ENCODE measurements at regions not wholly inside any gene's neighbourhood (a gene's known extent, or its start where the extent isn't known, plus 50 kb on each side); places are given as distances from the start of the nearest gene placed in this dataset.

GRCh38 chr17:51430591-51430990 lies 170.2 kb downstream of the UTP18 start:
- no peak for DNase-seq
- no peaks in the 10 kb centered on the region for H3K9me3 ChIP-seq
- H3K27ac ChIP-seq, result no peak overlapping the region
- no peak overlapping the region for H3K4me3 ChIP-seq
- H3K4me1 ChIP-seq, result no peaks in the 10 kb centered on the region
- H3K36me3 ChIP-seq, result no peaks in the 10 kb centered on the region
- TF ChIP-seq, protein P1, sequence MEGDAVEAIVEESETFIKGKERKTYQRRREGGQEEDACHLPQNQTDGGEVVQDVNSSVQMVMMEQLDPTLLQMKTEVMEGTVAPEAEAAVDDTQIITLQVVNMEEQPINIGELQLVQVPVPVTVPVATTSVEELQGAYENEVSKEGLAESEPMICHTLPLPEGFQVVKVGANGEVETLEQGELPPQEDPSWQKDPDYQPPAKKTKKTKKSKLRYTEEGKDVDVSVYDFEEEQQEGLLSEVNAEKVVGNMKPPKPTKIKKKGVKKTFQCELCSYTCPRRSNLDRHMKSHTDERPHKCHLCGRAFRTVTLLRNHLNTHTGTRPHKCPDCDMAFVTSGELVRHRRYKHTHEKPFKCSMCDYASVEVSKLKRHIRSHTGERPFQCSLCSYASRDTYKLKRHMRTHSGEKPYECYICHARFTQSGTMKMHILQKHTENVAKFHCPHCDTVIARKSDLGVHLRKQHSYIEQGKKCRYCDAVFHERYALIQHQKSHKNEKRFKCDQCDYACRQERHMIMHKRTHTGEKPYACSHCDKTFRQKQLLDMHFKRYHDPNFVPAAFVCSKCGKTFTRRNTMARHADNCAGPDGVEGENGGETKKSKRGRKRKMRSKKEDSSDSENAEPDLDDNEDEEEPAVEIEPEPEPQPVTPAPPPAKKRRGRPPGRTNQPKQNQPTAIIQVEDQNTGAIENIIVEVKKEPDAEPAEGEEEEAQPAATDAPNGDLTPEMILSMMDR (IDR thresholded peaks at IDR 0.05), result no peak
- H3K27me3 ChIP-seq, result no peaks in the 10 kb centered on the region
- intact Hi-C loops (cut with DNase I; ENCODE audit: low total_unique reads), result no loop called here

- no peaks in the 10 kb centered on the region for H3K27me3 ChIP-seq
- intact Hi-C loops (cut with DNase I; ENCODE audit: low total_unique reads), result no loop called here
- TF ChIP-seq POLR2A (IDR thresholded peaks at IDR 0.05), result no peak
- TF ChIP-seq, protein P1 (IDR thresholded peaks at IDR 0.05), result no peak
- no peak overlapping the region for H3K4me3 ChIP-seq
- no peaks in the 10 kb centered on the region for H3K4me1 ChIP-seq
- no peak for DNase-seq
- no peaks in the 10 kb centered on the region for H3K9me3 ChIP-seq
- no peaks in the 10 kb centered on the region for H3K36me3 ChIP-seq
- H3K27ac ChIP-seq, result no peak overlapping the region
Observed at GRCh38 chr17:51434434-51435170, 174.3 kb downstream of the UTP18 start.

DNA sequence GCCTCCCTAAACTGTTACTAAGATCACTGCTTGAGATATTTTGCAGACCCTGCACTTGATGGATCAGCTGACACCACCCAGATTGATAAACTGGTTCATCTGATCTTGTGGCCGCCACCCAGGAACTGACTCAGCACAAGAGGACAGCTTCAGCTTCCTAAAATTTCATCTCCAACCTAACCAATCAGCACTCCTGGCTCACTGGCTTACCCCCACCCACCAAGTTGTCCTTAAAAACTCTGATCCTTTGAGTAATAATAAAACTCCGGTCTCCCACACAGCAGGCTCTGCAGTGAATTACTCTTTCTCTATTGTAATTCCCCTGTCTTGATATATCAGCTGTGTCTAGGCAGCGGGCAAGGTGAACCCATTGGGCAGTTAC lies 174.8 kb downstream of the UTP18 start:
- Histone ChIP-seq H3K4me3 (no peak overlapping the region), H3K27ac (no peak overlapping the region), H3K36me3 (no peaks in the 10 kb centered on the region), H3K27me3 (no peaks in the 10 kb centered on the region), H3K9me3 (no peaks in the 10 kb centered on the region), H3K4me1 (no peaks in the 10 kb centered on the region)
- TF ChIP-seq POLR2A (IDR thresholded peaks at IDR 0.05), result no peak
- TF ChIP-seq, protein P1 (IDR thresholded peaks at IDR 0.05), result no peak
- intact Hi-C loops (cut with DNase I; ENCODE audit: low total_unique reads), result no loop called here
- DNase-seq, result no peak

DNA sequence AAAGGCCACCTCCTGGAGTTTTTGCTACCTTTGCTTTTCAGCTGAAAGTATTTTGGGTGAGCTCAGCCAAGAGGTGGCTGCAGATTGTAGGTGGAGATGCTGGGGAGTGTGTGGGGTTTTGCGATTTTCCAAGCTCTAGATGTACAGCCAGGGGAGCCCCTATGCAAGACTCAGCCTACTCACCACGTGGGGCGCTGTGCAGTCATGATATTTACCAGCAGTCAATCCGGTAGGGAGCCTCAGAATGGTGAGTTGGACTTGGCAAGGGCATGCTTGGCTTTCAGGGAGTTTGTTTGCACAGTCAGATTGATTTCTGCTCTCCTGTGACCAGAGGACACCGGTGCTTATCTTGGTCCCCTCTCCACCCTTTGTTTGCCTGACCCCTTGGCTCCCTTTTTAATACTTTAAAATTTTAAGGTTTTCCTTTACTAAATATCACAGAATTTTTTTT lies 175.3 kb downstream of the UTP18 start:
- H3K27ac ChIP-seq, result no peak overlapping the region
- H3K9me3 ChIP-seq, result no peaks in the 10 kb centered on the region
- intact Hi-C loops (cut with DNase I; ENCODE audit: low total_unique reads), result no loop called here
- H3K36me3 ChIP-seq, result no peaks in the 10 kb centered on the region
- TF ChIP-seq POLR2A (IDR thresholded peaks at IDR 0.05), result no peak
- TF ChIP-seq, protein P1 (IDR thresholded peaks at IDR 0.05), result no peak
- no peaks in the 10 kb centered on the region for H3K4me1 ChIP-seq
- H3K27me3 ChIP-seq, result no peaks in the 10 kb centered on the region
- no peak overlapping the region for H3K4me3 ChIP-seq
- no peak for DNase-seq

DNA sequence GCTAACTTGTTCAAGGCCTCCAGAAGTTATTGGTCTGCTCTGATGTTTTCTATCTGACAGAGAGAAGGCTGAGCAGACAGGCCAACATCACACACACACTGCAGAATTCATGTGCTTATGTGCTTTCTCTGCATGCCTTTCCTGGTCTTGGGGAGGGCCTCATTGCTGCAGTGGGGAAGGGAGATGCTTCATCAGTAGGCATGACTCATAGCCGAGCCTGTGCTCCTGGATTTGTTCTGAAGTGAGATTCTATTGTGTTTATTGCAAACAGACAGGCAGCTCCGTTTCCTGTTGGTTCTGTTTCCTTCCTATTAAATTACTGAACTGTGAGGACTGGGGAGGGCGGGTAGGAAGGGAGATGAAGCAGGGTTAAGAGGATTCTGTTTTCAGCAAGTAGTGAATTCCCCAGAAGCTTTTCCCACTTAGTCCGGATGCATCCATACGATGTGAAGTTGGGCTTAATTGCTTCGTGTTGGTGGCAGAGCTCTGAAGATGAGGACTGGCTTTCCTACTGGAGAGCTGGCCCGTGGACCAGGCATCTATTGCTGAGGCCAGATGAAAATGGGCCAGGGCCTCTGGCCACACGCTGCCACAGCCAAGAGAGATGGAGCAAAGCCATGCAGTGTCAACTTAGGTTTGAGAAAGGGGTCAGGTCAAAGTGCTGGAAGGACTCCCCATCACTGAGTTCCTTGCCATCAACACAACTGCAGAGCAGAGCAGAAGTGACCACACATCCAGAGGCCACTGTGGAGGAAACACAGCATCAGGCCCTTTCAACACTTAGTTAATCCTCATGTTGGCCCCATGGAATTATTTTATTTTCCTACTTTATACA lies 179.3 kb downstream of the UTP18 start:
- no peaks in the 10 kb centered on the region for H3K36me3 ChIP-seq
- no peaks in the 10 kb centered on the region for H3K4me1 ChIP-seq
- intact Hi-C loops (cut with DNase I; ENCODE audit: low total_unique reads), result no loop called here
- DNase-seq, result no peak
- TF ChIP-seq, protein P1 (IDR thresholded peaks at IDR 0.05), result no peak
- no peak for TF ChIP-seq POLR2A (IDR thresholded peaks at IDR 0.05)
- no peaks in the 10 kb centered on the region for H3K9me3 ChIP-seq
- H3K4me3 ChIP-seq, result no peak overlapping the region
- no peaks in the 10 kb centered on the region for H3K27me3 ChIP-seq
- H3K27ac ChIP-seq, result no peak overlapping the region

Measured in uterus (tissue), 3 donors.